ENCODE measurements at regions not wholly inside any gene's neighbourhood (a gene's known extent, or its start where the extent isn't known, plus 50 kb on each side); places are given as distances from the start of the nearest gene placed in this dataset.

GRCh38 chr5:96318569-96319110 is 114.4 kb downstream of the PCSK1 start:
- H3K27ac ChIP-seq, result no peak overlapping the region
- TF ChIP-seq CTCF (IDR thresholded peaks at IDR 0.05), result no peak
- H3K36me3 ChIP-seq, result no peaks in the 10 kb centered on the region
- H3K27me3 ChIP-seq, result no peaks in the 10 kb centered on the region
- no peaks in the 10 kb centered on the region for H3K4me1 ChIP-seq
- intact Hi-C loops (cut with DNase I), result no loop called here
- WGBS, 2 donors, result 82 to 86% methylated on average over 1 of the region's 1 CpG
- H3K4me3 ChIP-seq, result no peak overlapping the region
- DNase-seq (no peak), FAIRE-seq (no peak), ATAC-seq (peak in 1 of 4 donors; percentile 80)
- H3K9me3 ChIP-seq, result no peaks in the 10 kb centered on the region

GRCh38 chr5:96317945-96318344 is 115.1 kb downstream of the PCSK1 start:
- WGBS, 2 donors, result 84% methylated on average over 3 of the region's 3 CpGs
- Histone ChIP-seq H3K4me3 (no peak overlapping the region), H3K36me3 (no peaks in the 10 kb centered on the region), H3K27ac (no peak overlapping the region), H3K9me3 (no peaks in the 10 kb centered on the region), H3K27me3 (no peaks in the 10 kb centered on the region), H3K4me1 (no peaks in the 10 kb centered on the region)
- no peak for TF ChIP-seq CTCF (IDR thresholded peaks at IDR 0.05)
- DNase-seq (no peak), FAIRE-seq (no peak), ATAC-seq (peak in 1 of 4 donors; percentile 25)
- intact Hi-C loops (cut with DNase I), result no loop called here

- no peaks in the 10 kb centered on the region for H3K4me1 ChIP-seq
- no peak for FAIRE-seq
- TF ChIP-seq CTCF (IDR thresholded peaks at IDR 0.05), result no peak
- no peak for DNase-seq
- no peaks in the 10 kb centered on the region for H3K9me3 ChIP-seq
- 87 to 91% methylated on average over 2 of the region's 2 CpGs for WGBS, 2 donors
- no peaks in the 10 kb centered on the region for H3K27me3 ChIP-seq
- H3K4me3 ChIP-seq, result no peak overlapping the region
- ATAC-seq, result no peak
- H3K36me3 ChIP-seq, result no peaks in the 10 kb centered on the region
- intact Hi-C loops (cut with DNase I), result no loop called here
- no peak overlapping the region for H3K27ac ChIP-seq
Measured at GRCh38 chr5:96316487-96316886, 116.6 kb downstream of the PCSK1 start.

- no peak overlapping the region for H3K4me3 ChIP-seq
- DNase-seq, result no peak
- ATAC-seq, result no peak
- intact Hi-C loops (cut with DNase I), result no loop called here
- H3K9me3 ChIP-seq, result no peaks in the 10 kb centered on the region
- FAIRE-seq, result no peak
- no peaks in the 10 kb centered on the region for H3K4me1 ChIP-seq
- no peaks in the 10 kb centered on the region for H3K36me3 ChIP-seq
- TF ChIP-seq CTCF (IDR thresholded peaks at IDR 0.05), result no peak
- H3K27ac ChIP-seq, result no peak overlapping the region
- H3K27me3 ChIP-seq, result no peaks in the 10 kb centered on the region
Measured at GRCh38 chr5:96316017-96316416, 117.0 kb downstream of the PCSK1 start.

- DNase-seq (no peak), ATAC-seq (no peak), FAIRE-seq (no peak)
- no peak for TF ChIP-seq CTCF (IDR thresholded peaks at IDR 0.05)
- Histone ChIP-seq H3K36me3 (no peaks in the 10 kb centered on the region), H3K9me3 (no peaks in the 10 kb centered on the region), H3K4me3 (no peak overlapping the region), H3K27ac (no peak overlapping the region), H3K4me1 (no peaks in the 10 kb centered on the region), H3K27me3 (no peaks in the 10 kb centered on the region)
- intact Hi-C loops (cut with DNase I), result no loop called here
Measured at GRCh38 chr5:96315431-96315830, 117.6 kb downstream of the PCSK1 start.

Data from pancreas (tissue), 10 donors.